ENCODE measurements at regions not wholly inside any gene's neighbourhood (a gene's known extent, or its start where the extent isn't known, plus 50 kb on each side); places are given as distances from the start of the nearest gene placed in this dataset.

- Histone ChIP-seq H2AFZ (ENCODE audit: low read length) (no peak overlapping the region), H3K4me2 (ENCODE audit: low read depth, low read length) (no peak overlapping the region), H3K36me3 (replicated peaks; ENCODE audit: insufficient read depth, low read length) (no peaks in the 10 kb centered on the region), H3K79me2 (ENCODE audit: low read length) (no peaks in the 10 kb centered on the region), H3K27me3 (replicated peaks; ENCODE audit: insufficient read depth, low read length) (peaks cover 26% of the 10 kb centered on the region), H4K20me1 (ENCODE audit: insufficient read depth, low read length) (no peaks in the 10 kb centered on the region), H3K27ac (ENCODE audit: low read length) (no peak overlapping the region), H3K4me1 (ENCODE audit: low read length) (no peaks in the 10 kb centered on the region), H3K4me3 (ENCODE audit: low read length) (no peak overlapping the region), H3F3A (ENCODE audit: insufficient read depth, low read length) (no peaks in the 10 kb centered on the region), H3K9me3 (replicated peaks; ENCODE audit: insufficient read depth, low read length) (no peaks in the 10 kb centered on the region), H3K9me2 (replicated peaks; ENCODE audit: insufficient read depth, low read length) (no peaks in the 10 kb centered on the region), H3K9ac (ENCODE audit: low read length) (no peak overlapping the region)
- TF ChIP-seq EZH2phosphoT487 (IDR thresholded peaks at IDR 0.05; ENCODE audit: low read length) (no peak), CTCF (IDR thresholded peaks at IDR 0.05; ENCODE audit: low read length) (no peak), EZH2 (optimal IDR thresholded peaks at IDR 0.05; ENCODE audit: low read depth, low read length) (no peak)
- DNase-seq, result no peak
These were observed 671.2 kb downstream of the BCL11A start for GRCh38 chr2:59882279-59882678.

GRCh38 chr2:59881218-59881617, 672.2 kb downstream of the BCL11A start:
- Histone ChIP-seq H4K20me1 (ENCODE audit: insufficient read depth, low read length) (no peaks in the 10 kb centered on the region), H3K4me1 (ENCODE audit: low read length) (no peaks in the 10 kb centered on the region), H3K9me2 (replicated peaks; ENCODE audit: insufficient read depth, low read length) (no peaks in the 10 kb centered on the region), H3K36me3 (replicated peaks; ENCODE audit: insufficient read depth, low read length) (no peaks in the 10 kb centered on the region), H3K79me2 (ENCODE audit: low read length) (no peaks in the 10 kb centered on the region), H3K27ac (ENCODE audit: low read length) (no peak overlapping the region), H2AFZ (ENCODE audit: low read length) (no peak overlapping the region), H3K4me2 (ENCODE audit: low read depth, low read length) (no peak overlapping the region), H3K27me3 (replicated peaks; ENCODE audit: insufficient read depth, low read length) (peaks cover 15% of the 10 kb centered on the region; the same call in 1 of the 2 replicates), H3F3A (ENCODE audit: insufficient read depth, low read length) (no peaks in the 10 kb centered on the region), H3K9me3 (replicated peaks; ENCODE audit: insufficient read depth, low read length) (no peaks in the 10 kb centered on the region), H3K9ac (ENCODE audit: low read length) (no peak overlapping the region), H3K4me3 (ENCODE audit: low read length) (no peak overlapping the region)
- TF ChIP-seq EZH2 (optimal IDR thresholded peaks at IDR 0.05; ENCODE audit: low read depth, low read length) (no peak), EZH2phosphoT487 (IDR thresholded peaks at IDR 0.05; ENCODE audit: low read length) (no peak), CTCF (IDR thresholded peaks at IDR 0.05; ENCODE audit: low read length) (no peak)
- DNase-seq, result no peak

GRCh38 chr2:59879700-59880131, 673.7 kb downstream of the BCL11A start:
- Histone ChIP-seq H3K27me3 (replicated peaks; ENCODE audit: insufficient read depth, low read length) (peaks cover 5% of the 10 kb centered on the region; the same call in 1 of the 2 replicates), H3K4me2 (ENCODE audit: low read depth, low read length) (no peak overlapping the region), H2AFZ (ENCODE audit: low read length) (no peak overlapping the region), H3K4me1 (ENCODE audit: low read length) (no peaks in the 10 kb centered on the region), H3K36me3 (replicated peaks; ENCODE audit: insufficient read depth, low read length) (no peaks in the 10 kb centered on the region), H3K9me3 (replicated peaks; ENCODE audit: insufficient read depth, low read length) (no peaks in the 10 kb centered on the region), H3K9me2 (replicated peaks; ENCODE audit: insufficient read depth, low read length) (no peaks in the 10 kb centered on the region), H4K20me1 (ENCODE audit: insufficient read depth, low read length) (no peaks in the 10 kb centered on the region), H3K27ac (ENCODE audit: low read length) (no peak overlapping the region), H3K4me3 (ENCODE audit: low read length) (no peak overlapping the region), H3K9ac (ENCODE audit: low read length) (no peak overlapping the region), H3K79me2 (ENCODE audit: low read length) (no peaks in the 10 kb centered on the region), H3F3A (ENCODE audit: insufficient read depth, low read length) (no peaks in the 10 kb centered on the region)
- no peak for TF ChIP-seq EZH2phosphoT487 (IDR thresholded peaks at IDR 0.05; ENCODE audit: low read length)
- no peak for TF ChIP-seq EZH2 (optimal IDR thresholded peaks at IDR 0.05; ENCODE audit: low read depth, low read length)
- no peak for TF ChIP-seq CTCF (IDR thresholded peaks at IDR 0.05; ENCODE audit: low read length)
- DNase-seq, result no peak

All from MM.1S (cell line).